Transverse colon (tissue), 3 donors: ENCODE measurements at regions not wholly inside any gene's neighbourhood (a gene's known extent, or its start where the extent isn't known, plus 50 kb on each side); places are given as distances from the start of the nearest gene placed in this dataset.

Experiments
- POLR2A ChIP-seq: fragments of 450-650 bp; IDR thresholded peaks from one replicate; pipeline ENCODE4 v1.6.1; 2016; ENCODE audit warnings: antibody characterized with exemption, mild to moderate bottlenecking, moderate library complexity
- TF ChIP-seq, protein P1 (sequence below), 5 experiments: fragments of 200-600 bp in 3 of 5; fragments of 450-650 bp in 2 of 5; sonication (generic) in 3 of 5; IDR thresholded peaks; 1 replicate in 2 of 5; 2 replicates in 3 of 5; pipeline ENCODE4 v1.5.1; 2016 to 2017; ENCODE audit warnings: antibody characterized with exemption in 5 of 5, inconsistent platforms in 3 of 5, mild to moderate bottlenecking in 2 of 5, moderate library complexity in 1 of 5

DNA sequence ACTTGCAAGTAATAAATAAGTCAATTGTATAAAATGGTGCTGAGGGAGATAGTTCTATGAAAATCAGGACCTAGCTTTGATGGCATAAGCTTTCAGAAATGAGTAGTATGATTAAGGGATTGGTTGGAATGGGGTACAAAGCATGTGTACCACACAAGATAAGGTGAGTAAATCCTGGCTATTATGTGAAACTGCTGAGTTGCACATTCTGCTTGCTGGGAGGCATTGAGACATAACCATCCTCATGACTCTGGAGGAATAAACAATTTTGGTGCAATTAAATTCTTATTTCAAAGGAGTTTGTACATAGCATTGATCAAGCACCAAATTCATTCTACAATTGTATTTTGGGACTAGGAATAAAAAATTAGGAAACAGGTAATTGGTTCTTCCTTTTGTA is 755.2 kb upstream of the ACO1 start:
- TF ChIP-seq POLR2A = no peak
- TF ChIP-seq, protein P1, sequence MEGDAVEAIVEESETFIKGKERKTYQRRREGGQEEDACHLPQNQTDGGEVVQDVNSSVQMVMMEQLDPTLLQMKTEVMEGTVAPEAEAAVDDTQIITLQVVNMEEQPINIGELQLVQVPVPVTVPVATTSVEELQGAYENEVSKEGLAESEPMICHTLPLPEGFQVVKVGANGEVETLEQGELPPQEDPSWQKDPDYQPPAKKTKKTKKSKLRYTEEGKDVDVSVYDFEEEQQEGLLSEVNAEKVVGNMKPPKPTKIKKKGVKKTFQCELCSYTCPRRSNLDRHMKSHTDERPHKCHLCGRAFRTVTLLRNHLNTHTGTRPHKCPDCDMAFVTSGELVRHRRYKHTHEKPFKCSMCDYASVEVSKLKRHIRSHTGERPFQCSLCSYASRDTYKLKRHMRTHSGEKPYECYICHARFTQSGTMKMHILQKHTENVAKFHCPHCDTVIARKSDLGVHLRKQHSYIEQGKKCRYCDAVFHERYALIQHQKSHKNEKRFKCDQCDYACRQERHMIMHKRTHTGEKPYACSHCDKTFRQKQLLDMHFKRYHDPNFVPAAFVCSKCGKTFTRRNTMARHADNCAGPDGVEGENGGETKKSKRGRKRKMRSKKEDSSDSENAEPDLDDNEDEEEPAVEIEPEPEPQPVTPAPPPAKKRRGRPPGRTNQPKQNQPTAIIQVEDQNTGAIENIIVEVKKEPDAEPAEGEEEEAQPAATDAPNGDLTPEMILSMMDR (IDR thresholded peaks at IDR 0.05) = no peak
